ENCODE measurements at regions not wholly inside any gene's neighbourhood (a gene's known extent, or its start where the extent isn't known, plus 50 kb on each side); places are given as distances from the start of the nearest gene placed in this dataset.

- H3K36me3 ChIP-seq (replicated peaks in 1 of 2; ENCODE audit: control extremely low read depth in 1 of 2, control insufficient read depth in 1 of 2, extremely low read depth in 1 of 2, insufficient read depth in 2 of 2, low read length in 1 of 2), result no peaks in the 10 kb centered on the region
- H3K4me2 ChIP-seq (replicated peaks; ENCODE audit: low read depth, low read length, poor library complexity, severe bottlenecking), result no peak overlapping the region
- H3K9me3 ChIP-seq (ENCODE audit: control extremely low read depth in 1 of 3, control insufficient read depth in 2 of 3, insufficient read depth in 1 of 3, low read length in 2 of 3), result no peaks in the 10 kb centered on the region
- no peak overlapping the region for H3K4me3 ChIP-seq (ENCODE audit: control extremely low read depth in 1 of 5, extremely low read depth in 1 of 5, insufficient read depth in 1 of 5, low read depth in 2 of 5, low read length in 4 of 5)
- WGBS (ENCODE audit: insufficient coverage), result no CpG with 5 or more reads among the region's 2 CpGs
- H3K79me2 ChIP-seq (ENCODE audit: control insufficient read depth, insufficient read depth, low read length), result no peaks in the 10 kb centered on the region
- intact Hi-C loops (cut with micrococcal nuclease), result no loop called here
- no peak for ATAC-seq (ENCODE audit: low read depth)
- peaks cover 0 to 5% (median 2%) of the 10 kb centered on the region in 4 experiments for H3K27me3 ChIP-seq (replicated peaks in 1 of 4; ENCODE audit: control extremely low read depth in 1 of 4, control insufficient read depth in 3 of 4, insufficient read depth in 4 of 4, low read length in 3 of 4)
- H3K27ac ChIP-seq (ENCODE audit: low read length in 2 of 2), result no peak overlapping the region
- peaks cover 31% of the 10 kb centered on the region for H3K27me3 Mint-ChIP-seq
- no peaks in the 10 kb centered on the region for H4K20me1 ChIP-seq (ENCODE audit: control insufficient read depth, insufficient read depth, low read length, poor library complexity, severe bottlenecking)
- no peak for DNase-seq
- no peaks in the 10 kb centered on the region for H3K4me1 Mint-ChIP-seq
- ChIA-PET POLR2A (no interaction called here), CTCF (interaction anchor here (0.7 kb wide), 1 partner anchor 118 kb away, joined by 3 read pairs; no protein-coding TSS in a partner anchor)
- H2AFZ ChIP-seq (ENCODE audit: insufficient read depth, low read depth, low read length, poor library complexity, severe bottlenecking), result no peak overlapping the region
- no peak overlapping the region for H3K9ac ChIP-seq (ENCODE audit: low read length)
- no peaks in the 10 kb centered on the region for H3K9me3 Mint-ChIP-seq (ENCODE audit: insufficient read depth)
- no peak overlapping the region for H3K4me3 Mint-ChIP-seq
- no peaks in the 10 kb centered on the region for H3K4me1 ChIP-seq (ENCODE audit: control insufficient read depth in 2 of 2, insufficient read depth in 2 of 2, low read length in 2 of 2)
- H3K27ac Mint-ChIP-seq, result no peak overlapping the region
- TF ChIP-seq EZH2 (IDR thresholded peaks at IDR 0.05; ENCODE audit: borderline replicate concordance, insufficient read depth, low read depth, low read length, poor library complexity, severe bottlenecking) (no peak), CTCF (IDR thresholded peaks at IDR 0.05) (no peak)
These were observed 95.9 kb upstream of the KLHL25 start for GRCh38 chr15:85890620-85890980.

- no peak overlapping the region for H3K27ac Mint-ChIP-seq
- DNase-seq, result no peak
These were observed 96.7 kb upstream of the KLHL25 start for GRCh38 chr15:85891470-85891869.

More at GRCh38 chr15:85891470-85891869, 96.7 kb upstream of the KLHL25 start:
- TF ChIP-seq CTCF (IDR thresholded peaks at IDR 0.05), result no peak
- TF ChIP-seq EZH2 (IDR thresholded peaks at IDR 0.05; ENCODE audit: borderline replicate concordance, insufficient read depth, low read depth, low read length, poor library complexity, severe bottlenecking), result no peak
- Mint-ChIP-seq H3K27me3 (peaks cover 30% of the 10 kb centered on the region), H3K4me1 (no peaks in the 10 kb centered on the region), H3K9me3 (ENCODE audit: insufficient read depth) (no peaks in the 10 kb centered on the region), H3K4me3 (no peak overlapping the region)
- Histone ChIP-seq H3K79me2 (ENCODE audit: control insufficient read depth, insufficient read depth, low read length) (no peaks in the 10 kb centered on the region), H3K4me3 (ENCODE audit: control extremely low read depth in 1 of 5, extremely low read depth in 1 of 5, insufficient read depth in 1 of 5, low read depth in 2 of 5, low read length in 4 of 5) (no peak overlapping the region), H2AFZ (ENCODE audit: insufficient read depth, low read depth, low read length, poor library complexity, severe bottlenecking) (no peak overlapping the region), H3K9me3 (ENCODE audit: control extremely low read depth in 1 of 3, control insufficient read depth in 2 of 3, insufficient read depth in 1 of 3, low read length in 2 of 3) (no peaks in the 10 kb centered on the region), H3K4me2 (replicated peaks; ENCODE audit: low read depth, low read length, poor library complexity, severe bottlenecking) (no peak overlapping the region), H4K20me1 (ENCODE audit: control insufficient read depth, insufficient read depth, low read length, poor library complexity, severe bottlenecking) (no peaks in the 10 kb centered on the region), H3K9ac (ENCODE audit: low read length) (no peak overlapping the region), H3K27me3 (replicated peaks in 1 of 4; ENCODE audit: control extremely low read depth in 1 of 4, control insufficient read depth in 3 of 4, insufficient read depth in 4 of 4, low read length in 3 of 4) (peaks cover 0 to 5% (median 2%) of the 10 kb centered on the region in 4 experiments), H3K36me3 (replicated peaks in 1 of 2; ENCODE audit: control extremely low read depth in 1 of 2, control insufficient read depth in 1 of 2, extremely low read depth in 1 of 2, insufficient read depth in 2 of 2, low read length in 1 of 2) (no peaks in the 10 kb centered on the region), H3K4me1 (ENCODE audit: control insufficient read depth in 2 of 2, insufficient read depth in 2 of 2, low read length in 2 of 2) (no peaks in the 10 kb centered on the region), H3K27ac (ENCODE audit: low read length in 2 of 2) (no peak overlapping the region)
- ChIA-PET CTCF (no interaction called here), POLR2A (no interaction called here)
- no peak for ATAC-seq (ENCODE audit: low read depth)
- intact Hi-C loops (cut with micrococcal nuclease), result no loop called here
- 67% methylated on average over 1 of the region's 1 CpG for WGBS (ENCODE audit: insufficient coverage)

All from B cell (primary cell).